ENCODE measurements at regions not wholly inside any gene's neighbourhood (a gene's known extent, or its start where the extent isn't known, plus 50 kb on each side); places are given as distances from the start of the nearest gene placed in this dataset.

GRCh38 chr17:55641676-55642081, 81.0 kb downstream of the TMEM100 start:
- peak in 1 of 2 donors; percentile 34 for DNase-seq

DNA sequence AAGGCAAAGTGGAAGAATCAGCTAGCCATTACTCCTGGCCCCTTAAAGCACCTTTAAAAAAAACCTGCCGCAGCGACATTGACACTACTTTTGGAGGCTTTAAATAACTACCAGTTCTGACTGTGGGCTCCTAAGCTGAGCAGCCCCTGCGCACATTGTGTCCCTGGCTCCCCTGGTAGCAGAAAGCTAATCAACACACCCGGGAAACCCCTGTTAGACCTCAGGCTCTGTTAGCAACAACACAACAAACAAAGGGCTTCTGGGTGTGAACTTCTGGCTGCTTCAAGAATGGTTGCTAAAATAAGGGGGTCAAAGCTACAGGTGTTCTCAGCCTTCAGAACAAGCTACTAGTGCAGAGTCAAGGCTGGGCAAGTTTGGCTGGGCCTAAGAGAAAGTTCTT, 83.6 kb downstream of the TMEM100 start:
- Mint-ChIP-seq H3K4me3 (no peak overlapping the region), H3K9me3 (no peaks in the 10 kb centered on the region), H3K27me3 (ENCODE audit: low read depth in 2 of 2) (no peaks in the 10 kb centered on the region), H3K36me3 (no peaks in the 10 kb centered on the region), H3K27ac (no peak overlapping the region), H3K4me1 (no peaks in the 10 kb centered on the region)
- no peak for TF ChIP-seq CTCF (IDR thresholded peaks at IDR 0.05)
- DNase-seq (no peak), ATAC-seq (no peak)
- H3K9me3 ChIP-seq (ENCODE audit: control insufficient read depth, insufficient read depth, low read length): no peaks in the 10 kb centered on the region
- no peaks in the 10 kb centered on the region for H3K36me3 ChIP-seq (ENCODE audit: control insufficient read depth, insufficient read depth, low read length)
- H3K27ac ChIP-seq (ENCODE audit: low read length): no peak overlapping the region
- no peaks in the 10 kb centered on the region for H3K4me1 ChIP-seq (ENCODE audit: control insufficient read depth, insufficient read depth, low read length)
- 86% methylated on average over 3 of the region's 4 CpGs for WGBS (ENCODE audit: insufficient coverage)
- intact Hi-C loops (cut with micrococcal nuclease): no loop called here
- H3K4me3 ChIP-seq (ENCODE audit: low read length): no peak overlapping the region
- no peaks in the 10 kb centered on the region for H3K27me3 ChIP-seq (ENCODE audit: control insufficient read depth, insufficient read depth, low read length)

More at GRCh38 chr17:55641676-55642081, 81.0 kb downstream of the TMEM100 start:
- H3K27me3 ChIP-seq (ENCODE audit: control insufficient read depth, insufficient read depth, low read length): no peaks in the 10 kb centered on the region
- H3K36me3 ChIP-seq (ENCODE audit: control insufficient read depth, insufficient read depth, low read length): no peaks in the 10 kb centered on the region
- no peaks in the 10 kb centered on the region for H3K9me3 ChIP-seq (ENCODE audit: control insufficient read depth, insufficient read depth, low read length)
- no peak overlapping the region for H3K27ac ChIP-seq (ENCODE audit: low read length)
- H3K4me1 ChIP-seq (ENCODE audit: control insufficient read depth, insufficient read depth, low read length): no peaks in the 10 kb centered on the region
- Mint-ChIP-seq H3K36me3 (no peaks in the 10 kb centered on the region), H3K9me3 (no peaks in the 10 kb centered on the region), H3K27ac (no peak overlapping the region), H3K4me1 (no peaks in the 10 kb centered on the region), H3K27me3 (ENCODE audit: low read depth in 2 of 2) (no peaks in the 10 kb centered on the region), H3K4me3 (no peak overlapping the region)
- WGBS (ENCODE audit: insufficient coverage): 70% methylated on average over 3 of the region's 3 CpGs
- intact Hi-C loops (cut with micrococcal nuclease): no loop called here
- TF ChIP-seq CTCF (IDR thresholded peaks at IDR 0.05): no peak
- no peak overlapping the region for H3K4me3 ChIP-seq (ENCODE audit: low read length)
- no peak for ATAC-seq

- no peaks in the 10 kb centered on the region for H3K27me3 ChIP-seq (ENCODE audit: control insufficient read depth, insufficient read depth, low read length)
- ATAC-seq (no peak), DNase-seq (no peak)
- WGBS (ENCODE audit: insufficient coverage): 59% methylated on average over 4 of the region's 5 CpGs
- no peaks in the 10 kb centered on the region for H3K36me3 Mint-ChIP-seq
- H3K27me3 Mint-ChIP-seq (ENCODE audit: low read depth in 2 of 2): peaks cover 0 to 3% of the 10 kb centered on the region in 2 donors
- no peaks in the 10 kb centered on the region for H3K36me3 ChIP-seq (ENCODE audit: control insufficient read depth, insufficient read depth, low read length)
- no peaks in the 10 kb centered on the region for H3K4me1 Mint-ChIP-seq
- H3K27ac Mint-ChIP-seq: no peak overlapping the region
- TF ChIP-seq CTCF (IDR thresholded peaks at IDR 0.05): no peak
- H3K9me3 ChIP-seq (ENCODE audit: control insufficient read depth, insufficient read depth, low read length): no peaks in the 10 kb centered on the region
- H3K4me3 ChIP-seq (ENCODE audit: low read length): no peak overlapping the region
- H3K4me1 ChIP-seq (ENCODE audit: control insufficient read depth, insufficient read depth, low read length): no peaks in the 10 kb centered on the region
- H3K4me3 Mint-ChIP-seq: no peak overlapping the region
- intact Hi-C loops (cut with micrococcal nuclease): no loop called here
- H3K9me3 Mint-ChIP-seq: no peaks in the 10 kb centered on the region
- H3K27ac ChIP-seq (ENCODE audit: low read length): no peak overlapping the region
Measured at GRCh38 chr17:55635253-55635914, 87.3 kb downstream of the TMEM100 start.

GRCh38 chr17:55634702-55635101, 88.0 kb downstream of the TMEM100 start:
- Histone ChIP-seq H3K4me1 (ENCODE audit: control insufficient read depth, insufficient read depth, low read length) (no peaks in the 10 kb centered on the region), H3K27me3 (ENCODE audit: control insufficient read depth, insufficient read depth, low read length) (no peaks in the 10 kb centered on the region), H3K27ac (ENCODE audit: low read length) (no peak overlapping the region), H3K4me3 (ENCODE audit: low read length) (no peak overlapping the region), H3K36me3 (ENCODE audit: control insufficient read depth, insufficient read depth, low read length) (no peaks in the 10 kb centered on the region), H3K9me3 (ENCODE audit: control insufficient read depth, insufficient read depth, low read length) (no peaks in the 10 kb centered on the region)
- Mint-ChIP-seq H3K4me3 (no peak overlapping the region), H3K4me1 (no peaks in the 10 kb centered on the region), H3K36me3 (no peaks in the 10 kb centered on the region), H3K9me3 (no peaks in the 10 kb centered on the region), H3K27ac (no peak overlapping the region), H3K27me3 (ENCODE audit: low read depth in 2 of 2) (peaks cover 0 to 3% of the 10 kb centered on the region in 2 donors)
- ATAC-seq (no peak), DNase-seq (no peak)
- no peak for TF ChIP-seq CTCF (IDR thresholded peaks at IDR 0.05)
- intact Hi-C loops (cut with micrococcal nuclease): no loop called here
- 93% methylated on average over 3 of the region's 3 CpGs for whole genome bisulfite sequencing (ENCODE audit: insufficient coverage)
